ENCODE measurements at regions not wholly inside any gene's neighbourhood (a gene's known extent, or its start where the extent isn't known, plus 50 kb on each side); places are given as distances from the start of the nearest gene placed in this dataset.

GRCh38 chr21:27130154-27130553, 163.3 kb upstream of the ADAMTS5 start:
- DNase-seq (ENCODE audit: low read depth, low spot score) = no peak
- Histone ChIP-seq H3K9me3 (ENCODE audit: control insufficient read depth, insufficient read depth, low read depth, low read length) (no peaks in the 10 kb centered on the region), H3K4me3 (ENCODE audit: low read depth in 2 of 2, low read length in 2 of 2) (no peak overlapping the region), H3K36me3 (ENCODE audit: control insufficient read depth, insufficient read depth, low read length) (no peaks in the 10 kb centered on the region), H3K27ac (ENCODE audit: low read length) (no peak overlapping the region), H3K27me3 (ENCODE audit: control insufficient read depth, insufficient read depth, low read length) (no peaks in the 10 kb centered on the region), H3K4me1 (ENCODE audit: control insufficient read depth, insufficient read depth, low read length) (no peaks in the 10 kb centered on the region)
- TF ChIP-seq CTCF (IDR thresholded peaks at IDR 0.05) (no peak), REST (IDR thresholded peaks at IDR 0.05; ENCODE audit: insufficient read depth in 1 of 2, low read depth in 2 of 2, low read length in 1 of 2) (no peak), TCF7L2 (IDR thresholded peaks at IDR 0.05; ENCODE audit: low read depth, low read length) (no peak), SIN3A (IDR thresholded peaks at IDR 0.05; ENCODE audit: borderline replicate concordance, insufficient read depth, low read depth, low read length) (no peak), POLR2AphosphoS5 (IDR thresholded peaks at IDR 0.05; ENCODE audit: low read depth, low read length) (no peak)
- in situ Hi-C loops (cut with HindIII; ENCODE audit: low pct_unique_long_range_greater_than_20kb, low sequenced_read_pairs) (no loop called here), intact Hi-C loops (cut with micrococcal nuclease; ENCODE audit: unreplicated experiment) (no loop called here)
- no peak for ATAC-seq
- no TSS peak for BruUV-seq (replicated peaks)
- POLR2A ChIA-PET = no interaction called here
- CTCF ChIA-PET = no interaction called here

GRCh38 chr21:27129694-27130093, 162.8 kb upstream of the ADAMTS5 start:
- DNase-seq (ENCODE audit: low read depth, low spot score) (no peak), ATAC-seq (no peak)
- in situ Hi-C loops (cut with HindIII; ENCODE audit: low pct_unique_long_range_greater_than_20kb, low sequenced_read_pairs) = no loop called here
- Histone ChIP-seq H3K4me1 (ENCODE audit: control insufficient read depth, insufficient read depth, low read length) (no peaks in the 10 kb centered on the region), H3K27ac (ENCODE audit: low read length) (no peak overlapping the region), H3K9me3 (ENCODE audit: control insufficient read depth, insufficient read depth, low read depth, low read length) (no peaks in the 10 kb centered on the region), H3K4me3 (ENCODE audit: low read depth in 2 of 2, low read length in 2 of 2) (no peak overlapping the region), H3K27me3 (ENCODE audit: control insufficient read depth, insufficient read depth, low read length) (no peaks in the 10 kb centered on the region), H3K36me3 (ENCODE audit: control insufficient read depth, insufficient read depth, low read length) (no peaks in the 10 kb centered on the region)
- TF ChIP-seq REST (IDR thresholded peaks at IDR 0.05; ENCODE audit: insufficient read depth in 1 of 2, low read depth in 2 of 2, low read length in 1 of 2) = no peak
- no peak for TF ChIP-seq POLR2AphosphoS5 (IDR thresholded peaks at IDR 0.05; ENCODE audit: low read depth, low read length)
- TF ChIP-seq SIN3A (IDR thresholded peaks at IDR 0.05; ENCODE audit: borderline replicate concordance, insufficient read depth, low read depth, low read length) = no peak
- TF ChIP-seq CTCF (IDR thresholded peaks at IDR 0.05) = no peak
- TF ChIP-seq TCF7L2 (IDR thresholded peaks at IDR 0.05; ENCODE audit: low read depth, low read length) = no peak
- no TSS peak for BruUV-seq (replicated peaks)
- CTCF ChIA-PET = no interaction called here
- POLR2A ChIA-PET = no interaction called here
- intact Hi-C loops (cut with micrococcal nuclease; ENCODE audit: unreplicated experiment) = no loop called here
